Testis (tissue), 2 donors: ENCODE measurements at regions not wholly inside any gene's neighbourhood (a gene's known extent, or its start where the extent isn't known, plus 50 kb on each side); places are given as distances from the start of the nearest gene placed in this dataset.

Experiments used
- CTCF ChIP-seq, 3 experiments: fragments of 450-650 bp in 2 of 3; fragments of 200-600 bp in 1 of 3; sonication (generic) in 1 of 3; IDR thresholded peaks; one replicate each; pipeline ENCODE4 v1.5.1; 2016 to 2019; ENCODE audit warnings: antibody characterized with exemption in 3 of 3, mild to moderate bottlenecking in 2 of 3, moderate library complexity in 1 of 3
- POLR2A ChIP-seq: fragments of 450-650 bp; IDR thresholded peaks from one replicate; pipeline ENCODE4 v1.6.1; 2017; ENCODE audit warnings: antibody characterized with exemption, mild to moderate bottlenecking, moderate library complexity

- no peak for TF ChIP-seq CTCF (IDR thresholded peaks at IDR 0.05)
- TF ChIP-seq POLR2A: no peak
Observed at GRCh38 chr4:46196086-46196485, 72.2 kb upstream of the GABRG1 start.
